Stimulated activated CD8-positive, alpha-beta memory T cell treated with anti-CD3 and anti-CD28 coated beads, Interleukin-4, amount 100 ng/mL, for 24 hours (primary cell): ENCODE measurements at regions not wholly inside any gene's neighbourhood (a gene's known extent, or its start where the extent isn't known, plus 50 kb on each side); places are given as distances from the start of the nearest gene placed in this dataset.
"Not testable (repeated sequence)": the region's sequence is repeated elsewhere in the genome, so short reads cannot be mapped to it uniquely, and the experiment has no call there.

Source experiments
- DNase-seq: peaks from one replicate; pipeline ENCODE4 v3.0.0-alpha.2; 2020; ENCODE audit warnings: low read depth

- no peak for DNase-seq
Measured at GRCh38 chr5:104018299-104018698, 455.7 kb upstream of the NUDT12 start.

- no peak for DNase-seq
Measured at GRCh38 chr5:104016646-104017045, 454.1 kb upstream of the NUDT12 start.

GRCh38 chr5:104015765-104016164 lies 453.2 kb upstream of the NUDT12 start:
- no peak for DNase-seq

GRCh38 chr5:104002783-104003182 lies 440.2 kb upstream of the NUDT12 start:
- not testable (repeated sequence) for DNase-seq

- DNase-seq, result no peak
Measured at GRCh38 chr5:104001136-104001535, 438.5 kb upstream of the NUDT12 start.

- no peak for DNase-seq
Measured at GRCh38 chr5:103993031-103993430, 430.4 kb upstream of the NUDT12 start.

- no peak for DNase-seq
Measured at GRCh38 chr5:103990064-103990463, 427.5 kb upstream of the NUDT12 start.

GRCh38 chr5:103981592-103981991 lies 419.0 kb upstream of the NUDT12 start:
- DNase-seq, result no peak

GRCh38 chr5:103973669-103974068 lies 411.1 kb upstream of the NUDT12 start:
- no peak for DNase-seq

GRCh38 chr5:103966295-103966694 lies 403.7 kb upstream of the NUDT12 start:
- not testable (repeated sequence) for DNase-seq

- no peak for DNase-seq
Measured at GRCh38 chr5:103962023-103962422, 399.4 kb upstream of the NUDT12 start.

- DNase-seq, result no peak
Measured at GRCh38 chr5:103953601-103954382, 391.2 kb upstream of the NUDT12 start.

GRCh38 chr5:103951776-103952175 lies 389.2 kb upstream of the NUDT12 start:
- no peak for DNase-seq

GRCh38 chr5:103943230-103943629 lies 380.6 kb upstream of the NUDT12 start:
- no peak for DNase-seq

- no peak for DNase-seq
Measured at GRCh38 chr5:103942587-103943186, 380.1 kb upstream of the NUDT12 start.

- DNase-seq, result no peak
Measured at GRCh38 chr5:103941596-103941995, 379.0 kb upstream of the NUDT12 start.

GRCh38 chr5:103938146-103938695 lies 375.6 kb upstream of the NUDT12 start:
- DNase-seq, result no peak

- DNase-seq, result no peak
Measured at GRCh38 chr5:103929338-103930013, 366.9 kb upstream of the NUDT12 start.

GRCh38 chr5:103927739-103928138 lies 365.1 kb upstream of the NUDT12 start:
- no peak for DNase-seq

GRCh38 chr5:103923616-103924168 lies 361.1 kb upstream of the NUDT12 start:
- DNase-seq, result no peak

GRCh38 chr5:103919506-103919905 lies 356.9 kb upstream of the NUDT12 start:
- no peak for DNase-seq

GRCh38 chr5:103918668-103919367 lies 356.2 kb upstream of the NUDT12 start:
- no peak for DNase-seq
